T-helper 2 cell (primary cell): ENCODE measurements at regions not wholly inside any gene's neighbourhood (a gene's known extent, or its start where the extent isn't known, plus 50 kb on each side); places are given as distances from the start of the nearest gene placed in this dataset.
"Not testable (repeated sequence)": the region's sequence is repeated elsewhere in the genome, so short reads cannot be mapped to it uniquely, and the experiment has no call there.

Experiments used
- DNase-seq, 5 experiments: peaks; one replicate each; pipeline versions ENCODE4 v3.0.0 to v3.0.0-alpha.2; 2012 to 2022

GRCh38 chr5:74459984-74460383 is 180.5 kb downstream of the ENC1 start:
- DNase-seq = no peak

GRCh38 chr5:74457876-74458275 is 182.7 kb downstream of the ENC1 start:
- no peak for DNase-seq

- no peak for DNase-seq
These were observed 186.1 kb downstream of the ENC1 start for GRCh38 chr5:74454263-74455030.

GRCh38 chr5:74452856-74453255 is 187.7 kb downstream of the ENC1 start:
- no peak for DNase-seq

- no peak for DNase-seq
These were observed 190.4 kb downstream of the ENC1 start for GRCh38 chr5:74450095-74450494.

GRCh38 chr5:74446725-74447241 is 193.7 kb downstream of the ENC1 start:
- DNase-seq = no peak

GRCh38 chr5:74442466-74442865 is 198.1 kb downstream of the ENC1 start:
- DNase-seq = no peak

GRCh38 chr5:74441616-74442015 is 198.9 kb downstream of the ENC1 start:
- DNase-seq = no peak

GRCh38 chr5:74440341-74440740 is 200.2 kb downstream of the ENC1 start:
- DNase-seq = no peak

- not testable (repeated sequence) for DNase-seq
These were observed 202.7 kb downstream of the ENC1 start for GRCh38 chr5:74437870-74438269.

GRCh38 chr5:74433896-74434829 is 206.4 kb downstream of the ENC1 start:
- DNase-seq = no peak

GRCh38 chr5:74433255-74433895 is 207.2 kb downstream of the ENC1 start:
- DNase-seq = no peak

GRCh38 chr5:74432721-74433120 is 207.8 kb downstream of the ENC1 start:
- DNase-seq = no peak

- no peak for DNase-seq
These were observed 208.3 kb downstream of the ENC1 start for GRCh38 chr5:74432216-74432615.

GRCh38 chr5:74431290-74431669 is 209.2 kb downstream of the ENC1 start:
- no peak for DNase-seq

- DNase-seq = no peak
These were observed 209.8 kb downstream of the ENC1 start for GRCh38 chr5:74430631-74431289.

- DNase-seq = no peak
These were observed 211.0 kb downstream of the ENC1 start for GRCh38 chr5:74429495-74429894.

GRCh38 chr5:74428876-74429275 is 211.7 kb downstream of the ENC1 start:
- no peak for DNase-seq

- DNase-seq = no peak
These were observed 212.3 kb downstream of the ENC1 start for GRCh38 chr5:74428275-74428674.

GRCh38 chr5:74426506-74426905 is 214.0 kb downstream of the ENC1 start:
- DNase-seq = no peak

- DNase-seq = no peak
These were observed 216.2 kb downstream of the ENC1 start for GRCh38 chr5:74424162-74424868.

GRCh38 chr5:74423383-74423782 is 217.1 kb downstream of the ENC1 start:
- DNase-seq = no peak
